ENCODE measurements at regions not wholly inside any gene's neighbourhood (a gene's known extent, or its start where the extent isn't known, plus 50 kb on each side); places are given as distances from the start of the nearest gene placed in this dataset.

DNA sequence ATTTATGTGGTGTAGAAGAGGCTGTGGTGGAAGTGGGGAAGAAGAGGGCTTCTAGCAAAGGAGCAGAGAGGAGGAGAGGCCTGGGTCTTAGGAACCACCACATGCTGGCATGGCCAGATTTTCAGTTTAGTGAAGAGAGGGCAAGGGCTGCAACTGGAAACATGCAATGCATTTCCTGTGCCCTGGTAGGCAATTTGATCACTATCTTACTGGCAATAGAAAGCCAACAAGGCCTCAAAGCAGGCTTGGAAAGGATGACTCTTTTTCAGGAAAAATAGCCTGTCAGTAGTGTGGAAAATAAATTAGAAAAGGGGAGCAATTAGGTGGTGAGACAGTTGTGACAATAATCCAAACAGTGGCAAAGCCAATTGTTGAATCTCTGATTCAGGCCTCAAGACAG lies 501.9 kb upstream of the ZFP42 start:
- TF ChIP-seq, protein P1, sequence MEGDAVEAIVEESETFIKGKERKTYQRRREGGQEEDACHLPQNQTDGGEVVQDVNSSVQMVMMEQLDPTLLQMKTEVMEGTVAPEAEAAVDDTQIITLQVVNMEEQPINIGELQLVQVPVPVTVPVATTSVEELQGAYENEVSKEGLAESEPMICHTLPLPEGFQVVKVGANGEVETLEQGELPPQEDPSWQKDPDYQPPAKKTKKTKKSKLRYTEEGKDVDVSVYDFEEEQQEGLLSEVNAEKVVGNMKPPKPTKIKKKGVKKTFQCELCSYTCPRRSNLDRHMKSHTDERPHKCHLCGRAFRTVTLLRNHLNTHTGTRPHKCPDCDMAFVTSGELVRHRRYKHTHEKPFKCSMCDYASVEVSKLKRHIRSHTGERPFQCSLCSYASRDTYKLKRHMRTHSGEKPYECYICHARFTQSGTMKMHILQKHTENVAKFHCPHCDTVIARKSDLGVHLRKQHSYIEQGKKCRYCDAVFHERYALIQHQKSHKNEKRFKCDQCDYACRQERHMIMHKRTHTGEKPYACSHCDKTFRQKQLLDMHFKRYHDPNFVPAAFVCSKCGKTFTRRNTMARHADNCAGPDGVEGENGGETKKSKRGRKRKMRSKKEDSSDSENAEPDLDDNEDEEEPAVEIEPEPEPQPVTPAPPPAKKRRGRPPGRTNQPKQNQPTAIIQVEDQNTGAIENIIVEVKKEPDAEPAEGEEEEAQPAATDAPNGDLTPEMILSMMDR (IDR thresholded peaks at IDR 0.05), result no peak
- TF ChIP-seq EP300 (IDR thresholded peaks at IDR 0.05), result no peak
